ENCODE measurements at regions not wholly inside any gene's neighbourhood (a gene's known extent, or its start where the extent isn't known, plus 50 kb on each side); places are given as distances from the start of the nearest gene placed in this dataset.

DNA sequence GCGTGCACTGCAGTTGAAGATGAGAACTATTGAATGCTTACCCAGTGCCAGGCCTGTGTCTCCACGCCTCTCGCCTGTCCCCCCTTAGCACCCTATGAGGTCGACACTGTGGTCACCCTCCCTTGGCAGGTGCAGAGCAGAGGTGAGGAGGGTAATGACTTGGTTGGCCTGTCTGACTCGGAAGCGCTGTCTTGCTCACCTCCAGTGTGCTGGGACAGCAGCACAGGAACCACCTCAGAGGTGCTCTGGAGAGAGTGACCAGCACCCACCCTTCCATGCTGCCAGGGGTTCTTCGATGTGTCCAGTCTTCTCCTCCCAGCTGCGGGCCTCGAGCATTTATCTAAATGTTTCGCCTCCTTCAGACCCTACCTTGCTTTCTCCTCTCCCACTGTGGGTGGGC lies 178.3 kb upstream of the IRX2 start:
- DNase-seq, result no peak

GRCh38 chr5:2921651-2922050 lies 170.2 kb upstream of the IRX2 start:
- no peak for DNase-seq

DNA sequence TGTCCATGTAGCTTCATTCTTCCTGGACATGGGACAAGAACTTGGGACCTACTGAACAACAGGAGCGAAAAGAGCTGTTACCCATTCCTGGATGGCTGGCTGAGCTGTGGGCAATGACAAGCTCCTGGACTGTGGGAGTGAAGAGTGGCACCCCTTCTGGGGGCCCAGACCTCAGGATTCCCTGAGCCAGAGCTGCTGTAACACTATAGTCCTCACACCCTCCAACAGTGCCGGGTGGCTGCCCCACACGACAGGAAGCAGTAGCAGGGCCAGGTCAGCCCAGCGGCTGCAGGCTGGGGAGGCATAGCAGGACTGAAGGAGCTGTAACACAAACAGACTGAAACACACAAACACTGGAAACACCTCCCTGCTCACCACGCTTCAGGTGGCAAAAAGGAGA lies 169.7 kb upstream of the IRX2 start:
- DNase-seq, result no peak

DNA sequence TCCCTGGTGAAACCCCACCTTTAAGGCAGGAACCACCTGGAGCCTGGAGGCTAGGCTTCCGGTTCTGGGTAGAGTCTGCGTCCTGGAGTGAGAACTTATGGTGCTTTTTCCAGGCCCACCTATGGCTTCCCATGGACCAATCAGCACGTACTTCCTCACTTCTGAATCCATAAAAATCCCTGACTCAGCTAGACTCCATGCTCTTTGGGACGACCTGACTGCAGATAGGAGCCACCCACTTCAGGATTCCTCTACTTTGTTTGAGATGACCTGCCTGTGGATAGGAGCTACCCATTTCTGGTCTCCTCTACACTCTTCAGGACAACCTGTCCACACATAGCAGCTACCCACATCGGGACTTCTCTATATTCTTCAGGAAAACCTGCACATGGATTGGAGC lies 168.8 kb upstream of the IRX2 start:
- DNase-seq, result no peak

DNA sequence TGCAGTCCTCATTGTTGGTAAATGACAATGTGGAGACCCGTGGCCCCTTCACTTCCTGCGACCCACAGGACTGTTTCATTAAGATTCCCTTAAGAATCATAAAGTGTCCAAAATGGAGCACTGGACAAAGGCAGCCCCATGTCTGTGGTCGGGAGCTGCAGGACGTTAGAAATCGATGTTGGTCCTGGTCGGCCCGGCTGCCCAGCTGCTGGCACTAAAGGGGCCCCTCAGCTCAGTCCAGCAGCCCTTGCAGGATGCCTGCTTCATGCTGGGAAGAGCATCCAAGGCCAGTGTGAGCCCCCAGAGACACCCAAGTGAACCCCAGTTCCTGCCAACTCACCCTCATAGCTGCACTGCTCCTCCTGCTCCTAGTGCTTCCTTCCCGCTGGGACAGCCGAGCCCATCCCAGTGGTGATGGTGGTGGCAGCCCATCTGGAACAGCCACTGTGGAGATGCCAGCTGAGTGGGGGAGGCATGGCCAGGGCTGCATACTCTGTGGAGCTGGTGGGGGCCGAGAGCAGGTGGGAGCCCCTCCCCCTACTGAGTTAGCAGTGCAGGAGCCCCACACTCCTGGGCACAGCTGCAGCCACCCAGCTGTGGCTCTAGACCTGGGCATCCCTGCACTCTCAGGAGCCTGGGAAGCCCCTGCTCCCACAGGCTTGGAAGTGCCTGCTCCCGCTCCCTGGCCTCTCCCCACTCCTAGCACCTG lies 168.0 kb upstream of the IRX2 start:
- no peak for DNase-seq

DNA sequence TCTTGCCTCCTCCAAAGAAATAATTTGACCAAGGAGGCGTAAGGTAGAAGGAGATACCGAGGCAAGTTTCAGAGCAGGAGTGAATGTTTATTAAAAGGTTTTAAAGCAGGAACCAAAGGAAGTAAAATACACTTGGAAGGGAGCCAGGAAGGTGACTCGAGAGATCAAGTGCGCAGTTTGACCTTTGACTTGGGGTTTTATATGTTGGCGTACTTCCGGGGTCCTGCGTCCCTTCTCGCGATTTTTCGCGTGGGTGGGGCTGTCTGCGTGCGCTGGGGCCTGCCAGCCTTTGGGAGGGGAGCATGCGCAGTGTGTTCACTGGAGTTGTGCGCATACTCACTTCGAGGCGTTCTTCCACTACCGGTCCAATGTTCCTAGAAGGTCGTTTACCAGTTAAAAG lies 166.0 kb upstream of the IRX2 start:
- DNase-seq, result no peak

GRCh38 chr5:2917093-2917492 lies 165.6 kb upstream of the IRX2 start:
- no peak for DNase-seq

DNA sequence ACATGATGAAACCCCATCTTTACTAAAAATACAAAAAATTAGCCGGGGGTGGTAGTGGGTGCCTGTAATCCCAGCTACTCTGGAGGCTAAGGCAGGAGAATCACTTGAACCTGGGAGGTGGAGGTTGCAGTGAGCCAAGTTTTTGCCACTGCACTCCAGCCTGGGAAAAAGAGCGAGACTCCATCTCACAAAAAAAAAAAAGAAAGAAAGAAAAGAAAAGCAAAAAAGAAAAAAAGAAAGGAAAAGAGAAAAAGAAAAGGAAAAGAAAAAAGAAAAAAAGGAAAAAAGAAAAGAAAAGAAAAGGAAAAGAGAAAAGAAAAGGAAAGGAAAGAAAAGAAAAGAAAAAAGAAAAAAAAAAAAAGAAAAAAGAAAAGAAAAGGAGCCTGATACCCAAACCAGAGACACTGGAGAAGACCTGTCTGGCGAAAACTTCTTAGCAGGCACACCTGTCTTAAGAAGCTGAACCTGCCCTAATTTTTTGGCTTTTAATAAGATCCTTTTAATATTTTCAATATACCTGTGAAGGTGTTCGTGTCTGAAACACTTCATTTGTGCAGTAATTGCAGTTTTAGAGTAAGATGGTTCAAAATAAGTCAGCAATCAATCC lies 164.7 kb upstream of the IRX2 start:
- no peak for DNase-seq

DNA sequence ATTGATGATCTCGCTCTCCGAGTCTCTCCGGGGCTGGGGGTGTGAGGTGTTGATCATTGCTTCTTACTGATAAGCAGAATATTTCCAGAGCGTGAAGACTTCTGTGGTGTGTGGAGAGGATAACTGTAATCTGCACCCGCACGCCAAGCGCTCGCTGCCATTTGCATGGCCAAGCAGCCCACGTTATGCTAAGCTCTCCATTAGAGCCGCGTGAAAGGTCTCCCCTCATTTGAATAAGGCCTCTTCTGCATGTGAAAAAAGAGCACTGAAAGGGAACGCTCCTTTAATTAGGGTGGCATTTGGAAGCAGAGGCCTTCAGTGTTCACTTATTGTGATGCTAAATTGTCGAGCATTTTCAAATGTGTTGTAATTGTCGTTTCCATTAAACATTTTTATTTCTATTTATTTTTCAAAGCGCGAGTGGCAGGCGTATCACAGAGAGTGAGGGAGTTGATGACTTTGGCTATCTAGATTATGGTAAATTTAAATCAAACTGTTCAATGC lies 163.6 kb upstream of the IRX2 start:
- DNase-seq, result no peak

GRCh38 chr5:2914022-2914661 lies 162.7 kb upstream of the IRX2 start:
- DNase-seq, result no peak

- DNase-seq, result no peak
Observed at GRCh38 chr5:2913281-2913680, 161.8 kb upstream of the IRX2 start.

- DNase-seq, result no peak
Observed at GRCh38 chr5:2912741-2913140, 161.3 kb upstream of the IRX2 start.

- DNase-seq, result no peak
Observed at GRCh38 chr5:2910401-2911175, 159.1 kb upstream of the IRX2 start.

DNA sequence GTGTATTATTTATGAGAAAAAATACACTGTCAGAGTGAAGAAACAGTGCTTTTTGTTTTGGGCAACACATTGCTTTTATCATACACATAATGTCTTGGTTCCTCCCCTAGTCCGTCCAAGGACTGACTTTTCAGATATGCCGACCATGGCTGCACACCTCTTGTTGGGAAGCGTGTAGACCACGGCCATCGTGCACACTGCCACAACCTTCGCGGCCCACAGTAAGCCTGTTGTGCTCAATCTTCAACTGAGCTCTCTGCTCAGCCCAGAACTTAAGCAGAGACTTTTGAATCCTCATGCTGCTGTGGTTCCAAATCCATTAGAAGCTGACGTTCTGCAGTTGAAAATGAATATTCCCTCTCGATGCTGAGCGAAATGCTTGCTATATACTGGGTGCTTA lies 157.6 kb upstream of the IRX2 start:
- DNase-seq, result no peak

DNA sequence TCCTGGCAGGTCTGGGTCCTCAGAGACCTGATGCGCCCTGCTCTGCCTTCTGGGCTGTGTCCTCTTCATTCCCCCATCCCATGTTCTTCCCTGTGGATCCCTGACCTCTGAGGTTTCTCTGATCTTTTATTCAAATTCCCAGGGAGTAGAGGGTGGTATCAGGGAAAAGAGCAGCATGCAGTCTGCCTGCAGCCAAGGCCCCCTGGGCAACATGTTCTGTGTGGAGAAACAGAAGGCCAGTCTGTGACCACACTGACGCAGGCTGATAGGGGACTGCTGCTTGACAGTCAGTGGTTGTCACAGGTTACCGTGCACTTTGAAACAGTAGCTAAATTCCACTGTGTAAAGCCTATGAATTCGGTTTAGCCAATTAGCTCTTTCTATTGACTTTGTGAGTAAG lies 156.6 kb upstream of the IRX2 start:
- no peak for DNase-seq

- DNase-seq, result no peak
Observed at GRCh38 chr5:2906302-2907090, 155.0 kb upstream of the IRX2 start.

- no peak for DNase-seq
Observed at GRCh38 chr5:2905741-2906140, 154.3 kb upstream of the IRX2 start.

GRCh38 chr5:2904956-2905355 lies 153.5 kb upstream of the IRX2 start:
- DNase-seq, result no peak

DNA sequence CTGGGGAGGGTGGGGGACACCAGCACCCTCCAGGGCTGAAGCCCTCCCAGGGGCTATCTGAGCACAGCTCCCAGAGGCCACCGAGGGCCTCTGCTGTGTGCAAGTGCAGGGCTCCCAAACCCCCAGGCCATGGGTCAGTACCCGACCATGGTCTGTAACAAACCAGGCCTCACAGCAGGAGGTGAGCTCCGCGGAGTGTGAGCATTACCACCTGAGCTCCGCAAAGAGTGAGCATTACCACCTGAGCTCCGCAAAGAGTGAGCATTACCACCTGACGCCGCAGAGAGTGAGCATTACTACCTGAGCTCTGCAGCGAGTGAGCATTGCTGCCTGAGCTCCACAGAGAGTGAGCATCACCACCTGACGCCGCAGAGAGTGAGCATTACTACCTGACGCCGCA lies 152.9 kb upstream of the IRX2 start:
- no peak for DNase-seq

- DNase-seq, result no peak
Observed at GRCh38 chr5:2903451-2904395, 152.2 kb upstream of the IRX2 start.

GRCh38 chr5:2902742-2903297 lies 151.3 kb upstream of the IRX2 start:
- DNase-seq, result no peak

Measured in DMS79 (cell line).